ENCODE measurements at regions not wholly inside any gene's neighbourhood (a gene's known extent, or its start where the extent isn't known, plus 50 kb on each side); places are given as distances from the start of the nearest gene placed in this dataset.

- DNase-seq (ENCODE audit: low spot score), result no peak
These were observed 1020.1 kb downstream of the TBC1D22A start for GRCh38 chr22:47782328-47783075.

DNA sequence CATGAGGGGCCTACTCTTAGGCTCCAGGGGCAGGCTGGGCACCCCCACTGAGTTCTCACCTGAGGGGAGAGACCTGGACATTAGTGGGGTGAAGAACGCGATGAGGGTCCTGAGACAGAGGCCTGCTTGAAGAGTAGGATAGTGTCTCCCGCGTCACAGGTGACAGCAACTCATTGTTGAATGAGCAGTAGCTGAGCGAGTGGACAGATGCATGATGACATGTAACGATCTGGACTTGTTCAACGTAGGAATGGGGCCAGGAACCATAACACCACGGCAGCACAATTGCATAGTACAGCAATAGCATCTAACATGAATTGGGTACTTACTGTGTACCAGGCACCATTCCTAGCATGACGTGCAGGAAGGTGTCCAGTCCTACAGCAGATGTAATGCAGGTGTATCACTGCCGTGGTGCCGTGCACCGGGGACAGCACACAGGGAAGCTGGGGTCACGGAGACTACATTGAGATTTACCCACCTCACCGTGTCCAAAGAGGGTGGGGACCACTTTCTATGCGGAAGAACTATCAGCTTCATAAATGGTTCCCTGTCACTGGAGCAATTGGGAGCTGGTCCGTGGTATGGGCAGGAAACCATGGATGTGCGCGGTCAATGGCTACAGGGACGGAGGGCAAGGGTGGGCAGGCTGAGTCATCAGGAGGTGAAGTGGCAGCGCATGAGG is 1019.1 kb downstream of the TBC1D22A start:
- no peak for DNase-seq (ENCODE audit: low spot score)

DNA sequence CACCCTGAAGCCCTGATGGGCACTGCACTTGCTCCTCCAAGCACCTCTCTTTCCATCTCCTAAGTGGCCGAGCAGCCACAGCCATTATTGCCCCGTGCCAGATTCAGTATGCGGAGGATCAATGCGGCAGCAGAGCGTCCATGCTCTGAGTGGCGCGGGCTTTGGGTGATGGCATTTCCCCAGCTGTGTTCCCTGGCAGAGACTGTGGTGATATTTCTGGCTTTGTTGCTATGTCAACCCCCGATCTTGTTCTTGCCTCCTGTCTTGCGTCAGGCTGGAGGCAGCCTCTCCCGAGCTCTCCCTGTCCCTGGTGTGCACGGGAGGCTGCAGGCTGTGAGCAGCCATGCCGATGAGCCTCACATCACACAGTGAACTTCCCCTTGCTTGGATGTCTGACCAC is 1018.6 kb downstream of the TBC1D22A start:
- DNase-seq (ENCODE audit: low spot score), result no peak

DNA sequence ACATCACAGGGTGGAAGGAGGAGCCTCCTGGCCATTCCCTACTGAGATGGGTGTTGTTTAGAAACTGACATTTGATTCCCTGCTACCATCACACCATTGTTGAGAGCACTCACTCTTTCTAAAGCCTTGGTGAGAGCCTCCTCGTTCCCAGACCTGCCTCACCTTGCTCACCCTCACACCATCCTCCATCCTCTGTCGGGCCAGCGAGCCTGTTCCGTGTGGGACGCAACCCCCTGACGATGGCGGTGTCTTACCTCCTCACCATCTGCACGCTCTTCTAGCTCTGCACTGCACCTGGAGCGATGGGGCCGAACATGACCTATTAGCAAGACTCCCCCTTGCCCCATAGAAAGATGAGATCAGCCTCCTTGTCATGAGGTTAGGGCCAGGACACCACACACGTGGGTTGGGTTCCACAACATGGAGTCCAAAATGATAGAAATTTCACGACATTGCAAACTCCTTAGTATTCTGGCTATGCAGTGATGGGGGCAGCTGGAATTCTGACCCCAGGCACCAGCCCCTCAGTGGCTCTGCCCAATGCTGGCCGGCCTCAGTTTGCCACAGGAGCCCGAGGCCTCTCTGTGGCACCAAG is 1017.9 kb downstream of the TBC1D22A start:
- no peak for DNase-seq (ENCODE audit: low spot score)

- no peak for DNase-seq (ENCODE audit: low spot score)
These were observed 1017.0 kb downstream of the TBC1D22A start for GRCh38 chr22:47779474-47779873.

DNA sequence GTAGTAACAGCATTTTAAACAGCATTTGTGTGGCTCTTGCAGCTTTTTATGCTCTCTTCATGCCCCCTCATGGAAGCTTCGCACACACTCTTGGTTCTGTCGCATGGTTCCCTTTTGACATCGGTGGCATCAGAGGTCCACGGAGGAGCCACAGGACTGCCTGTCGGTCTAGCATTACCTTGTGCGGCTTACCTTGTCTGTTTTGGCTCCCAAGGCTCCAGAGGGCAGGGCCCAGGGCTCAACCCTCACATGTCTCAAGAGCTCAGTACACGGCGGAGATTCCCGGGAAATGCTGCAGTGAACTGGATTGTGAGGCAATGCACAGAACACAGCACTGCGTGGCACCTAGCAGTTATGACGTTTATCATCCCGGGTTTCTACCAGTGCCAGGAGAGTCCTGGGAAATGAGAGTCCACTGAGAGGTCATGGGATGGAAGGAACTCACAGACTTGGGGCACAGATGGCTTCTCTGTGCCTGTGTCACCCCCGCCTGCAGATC is 1015.8 kb downstream of the TBC1D22A start:
- DNase-seq (ENCODE audit: low spot score), result no peak

DNA sequence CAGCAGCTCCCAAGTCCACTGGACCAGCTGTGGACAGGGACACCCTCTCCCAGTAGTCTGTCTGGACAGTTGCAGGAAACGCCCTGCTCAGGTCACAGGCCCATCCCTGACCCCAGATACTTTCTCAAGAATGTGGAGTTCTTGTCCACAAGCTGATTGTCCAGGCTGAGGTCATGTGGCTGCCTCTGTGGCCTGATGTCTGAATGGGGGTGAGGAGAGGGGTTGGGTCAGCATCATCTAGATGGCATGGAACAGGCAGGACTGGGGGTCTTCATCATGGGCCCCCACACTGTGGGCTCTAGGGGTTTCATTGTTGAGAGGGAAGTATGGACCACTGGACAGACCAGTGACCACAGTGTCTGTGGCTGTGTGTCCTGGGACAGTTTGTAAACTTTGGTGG is 1015.0 kb downstream of the TBC1D22A start:
- DNase-seq (ENCODE audit: low spot score), result no peak

- DNase-seq (ENCODE audit: low spot score), result no peak
These were observed 1013.9 kb downstream of the TBC1D22A start for GRCh38 chr22:47776329-47776728.

GRCh38 chr22:47775686-47776085 is 1013.2 kb downstream of the TBC1D22A start:
- DNase-seq (ENCODE audit: low spot score), result no peak

GRCh38 chr22:47775191-47775590 is 1012.7 kb downstream of the TBC1D22A start:
- DNase-seq (ENCODE audit: low spot score), result no peak

GRCh38 chr22:47773635-47774034 is 1011.2 kb downstream of the TBC1D22A start:
- DNase-seq (ENCODE audit: low spot score), result no peak

- no peak for DNase-seq (ENCODE audit: low spot score)
These were observed 1010.4 kb downstream of the TBC1D22A start for GRCh38 chr22:47772864-47773263.

DNA sequence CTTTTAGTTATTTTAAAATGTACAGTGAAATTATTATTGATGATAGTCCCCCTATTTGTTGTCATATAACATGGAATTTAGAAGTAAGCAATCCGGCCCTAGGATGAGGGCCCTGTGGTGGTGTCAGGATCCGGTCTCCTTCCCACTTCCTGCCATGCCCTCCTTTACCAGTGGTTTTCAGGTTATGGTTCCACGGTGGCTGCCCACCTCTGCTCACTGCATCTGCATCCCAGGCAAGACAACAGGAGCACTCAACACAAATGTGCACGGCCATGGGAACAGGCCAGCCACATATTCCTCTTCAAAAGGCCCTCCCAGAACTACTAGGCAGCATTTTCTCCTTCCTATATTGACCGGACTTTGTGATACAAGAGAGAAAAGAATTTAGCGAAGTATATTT is 1007.2 kb downstream of the TBC1D22A start:
- DNase-seq (ENCODE audit: low spot score), result no peak

- no peak for DNase-seq (ENCODE audit: low spot score)
These were observed 1005.6 kb downstream of the TBC1D22A start for GRCh38 chr22:47768027-47768426.

GRCh38 chr22:47767403-47767802 is 1005.0 kb downstream of the TBC1D22A start:
- no peak for DNase-seq (ENCODE audit: low spot score)

DNA sequence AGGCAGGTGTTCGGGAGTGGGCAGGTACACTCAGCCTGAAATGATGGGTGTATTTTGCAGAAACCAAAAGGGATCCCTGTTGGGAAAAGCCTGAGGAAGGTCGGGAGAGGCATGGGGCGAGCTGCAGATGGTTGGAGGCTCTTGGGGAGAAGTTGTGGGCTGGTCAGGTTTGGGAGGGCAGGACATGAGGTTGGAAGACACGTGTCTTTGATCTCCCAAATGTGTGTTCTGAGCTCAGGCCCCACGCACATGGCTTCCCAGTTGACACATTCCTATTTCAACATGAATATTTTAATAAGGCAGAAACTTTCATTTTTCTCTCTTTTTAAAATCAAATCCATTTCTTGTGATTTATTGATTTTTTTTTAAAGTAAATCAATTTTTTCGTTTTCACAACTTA is 1003.3 kb downstream of the TBC1D22A start:
- DNase-seq (ENCODE audit: low spot score), result no peak

DNA sequence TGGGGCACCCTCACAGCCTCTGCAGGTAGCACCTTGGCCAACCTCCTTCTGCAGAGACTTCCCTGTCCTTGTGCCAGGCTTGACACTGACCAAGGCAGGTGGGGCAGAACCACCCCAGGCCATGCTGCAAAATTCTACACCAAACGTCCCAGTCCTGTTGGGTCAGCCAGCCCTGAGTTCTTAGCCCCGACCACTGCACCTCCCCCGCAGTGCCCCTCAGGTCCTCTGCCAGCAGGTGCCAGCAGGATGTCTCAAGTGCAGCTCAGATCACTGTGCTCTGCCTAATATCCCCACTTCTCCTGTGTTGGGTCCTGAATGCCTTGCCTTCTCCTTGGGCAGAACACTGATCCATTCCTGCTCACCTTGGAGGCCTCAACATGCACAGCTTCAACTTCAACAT is 999.7 kb downstream of the TBC1D22A start:
- DNase-seq (ENCODE audit: low spot score), result no peak

GRCh38 chr22:47759909-47760308 is 997.5 kb downstream of the TBC1D22A start:
- DNase-seq (ENCODE audit: low spot score), result no peak

GRCh38 chr22:47757741-47758140 is 995.3 kb downstream of the TBC1D22A start:
- DNase-seq (ENCODE audit: low spot score), result no peak

DNA sequence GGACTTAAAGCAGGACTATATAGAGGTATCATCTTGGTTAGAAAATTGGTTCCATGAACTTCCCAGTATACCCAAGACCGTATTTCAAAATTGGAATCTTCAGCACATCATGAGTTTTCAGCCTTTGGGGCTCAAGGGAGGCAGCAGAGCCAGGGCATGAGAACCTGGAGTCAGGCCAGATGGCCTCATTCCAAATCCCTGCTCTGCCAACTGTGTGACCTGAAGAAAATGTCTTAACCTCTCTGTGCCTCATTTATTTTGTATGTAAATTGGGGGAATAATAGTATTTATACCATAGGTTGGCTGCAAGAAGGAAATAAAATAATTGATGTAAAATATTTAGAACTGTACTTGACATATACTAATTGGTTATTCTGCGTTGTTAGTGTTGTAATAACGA is 987.6 kb downstream of the TBC1D22A start:
- no peak for DNase-seq (ENCODE audit: low spot score)

- no peak for DNase-seq (ENCODE audit: low spot score)
These were observed 986.5 kb downstream of the TBC1D22A start for GRCh38 chr22:47748957-47749356.

GRCh38 chr22:47748271-47748670 is 985.8 kb downstream of the TBC1D22A start:
- no peak for DNase-seq (ENCODE audit: low spot score)

GRCh38 chr22:47740109-47740805 is 977.8 kb downstream of the TBC1D22A start:
- DNase-seq (ENCODE audit: low spot score), result no peak

All from SW480 (cell line).